Progenitor cell of endocrine pancreas (in vitro differentiated cells): ENCODE measurements at regions not wholly inside any gene's neighbourhood (a gene's known extent, or its start where the extent isn't known, plus 50 kb on each side); places are given as distances from the start of the nearest gene placed in this dataset.

Source experiments
- DNase-seq: peaks from one replicate; pipeline ENCODE4 v3.0.0; 2021; ENCODE audit warnings: low spot score; ENCODE audit not compliant: unreplicated experiment
- H3K27ac Mint-ChIP-seq: 2 replicates; pipeline ENCODE4 v1.8.0; 2021; ENCODE audit warnings: mild to moderate bottlenecking, moderate library complexity, mixed read lengths
- H3K27me3 Mint-ChIP-seq: 2 replicates; pipeline ENCODE4 v1.8.0; 2021; ENCODE audit warnings: mixed read lengths
- H3K36me3 Mint-ChIP-seq: 2 replicates; pipeline ENCODE4 v1.8.0; 2022; ENCODE audit warnings: mixed read lengths; ENCODE audit not compliant: insufficient read depth
- H3K4me1 Mint-ChIP-seq: 2 replicates; pipeline ENCODE4 v1.8.0; 2021; ENCODE audit warnings: low read depth, mixed read lengths
- H3K4me3 Mint-ChIP-seq: 2 replicates; pipeline ENCODE4 v1.8.0; 2021; ENCODE audit warnings: low read depth, mild to moderate bottlenecking, moderate library complexity, mixed read lengths
- H3K9me3 Mint-ChIP-seq: 2 replicates; pipeline ENCODE4 v1.8.0; 2021; ENCODE audit warnings: low read depth, mixed read lengths
- TF ChIP-seq, protein P1 (sequence below): fragments of 200-600 bp; sonication (generic); IDR thresholded peaks from one replicate; pipeline ENCODE4 v1.5.0; 2021; ENCODE audit warnings: antibody characterized with exemption, mild to moderate bottlenecking; ENCODE audit not compliant: unreplicated experiment

DNA sequence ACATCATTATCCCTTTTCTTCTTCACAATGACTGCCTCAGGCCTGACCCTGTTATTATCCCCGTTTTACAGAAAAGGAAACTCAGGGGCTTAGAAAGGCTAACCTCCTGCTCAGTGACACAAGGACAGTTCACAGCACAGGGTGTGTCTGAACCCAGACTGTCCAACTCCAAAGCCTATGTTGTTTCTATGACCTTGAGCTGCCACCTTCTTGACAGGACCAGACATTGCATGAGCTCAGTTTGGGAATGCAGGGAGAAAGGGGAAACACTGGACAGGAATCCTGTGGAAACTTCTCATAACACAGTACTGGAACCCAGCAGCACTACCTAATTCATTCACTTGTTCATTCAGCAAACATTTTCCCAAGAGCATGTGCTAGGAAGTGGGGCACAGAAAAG, 472.8 kb downstream of the CDK5RAP2 start:
- H3K9me3 Mint-ChIP-seq, result no peaks in the 10 kb centered on the region

DNA sequence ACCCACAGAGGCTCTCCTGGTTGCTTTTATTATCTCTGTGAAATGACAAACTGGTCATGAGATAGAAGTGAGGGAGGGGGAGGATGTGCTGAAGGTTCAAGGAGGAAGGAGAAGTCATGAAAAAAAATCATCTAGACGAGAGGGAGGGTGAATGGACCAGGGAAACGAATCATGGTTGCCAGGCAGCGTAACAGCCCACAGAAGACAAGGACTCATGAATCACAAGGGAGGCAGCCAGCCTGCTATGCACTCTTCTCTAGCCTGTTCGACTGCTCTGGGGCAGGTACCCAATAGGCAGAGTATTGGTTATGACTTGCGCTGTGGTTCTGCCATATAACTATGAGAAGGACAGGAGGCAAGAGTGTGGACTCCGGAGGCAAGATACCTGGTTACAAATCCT, 475.2 kb downstream of the CDK5RAP2 start:
- Mint-ChIP-seq H3K9me3 (no peaks in the 10 kb centered on the region), H3K4me1 (peaks cover 29% of the 10 kb centered on the region), H3K27ac (peak overlapping the region; percentile 17), H3K27me3 (peaks cover 10% of the 10 kb centered on the region), H3K36me3 (no peaks in the 10 kb centered on the region), H3K4me3 (no peak overlapping the region)
- TF ChIP-seq, protein P1, sequence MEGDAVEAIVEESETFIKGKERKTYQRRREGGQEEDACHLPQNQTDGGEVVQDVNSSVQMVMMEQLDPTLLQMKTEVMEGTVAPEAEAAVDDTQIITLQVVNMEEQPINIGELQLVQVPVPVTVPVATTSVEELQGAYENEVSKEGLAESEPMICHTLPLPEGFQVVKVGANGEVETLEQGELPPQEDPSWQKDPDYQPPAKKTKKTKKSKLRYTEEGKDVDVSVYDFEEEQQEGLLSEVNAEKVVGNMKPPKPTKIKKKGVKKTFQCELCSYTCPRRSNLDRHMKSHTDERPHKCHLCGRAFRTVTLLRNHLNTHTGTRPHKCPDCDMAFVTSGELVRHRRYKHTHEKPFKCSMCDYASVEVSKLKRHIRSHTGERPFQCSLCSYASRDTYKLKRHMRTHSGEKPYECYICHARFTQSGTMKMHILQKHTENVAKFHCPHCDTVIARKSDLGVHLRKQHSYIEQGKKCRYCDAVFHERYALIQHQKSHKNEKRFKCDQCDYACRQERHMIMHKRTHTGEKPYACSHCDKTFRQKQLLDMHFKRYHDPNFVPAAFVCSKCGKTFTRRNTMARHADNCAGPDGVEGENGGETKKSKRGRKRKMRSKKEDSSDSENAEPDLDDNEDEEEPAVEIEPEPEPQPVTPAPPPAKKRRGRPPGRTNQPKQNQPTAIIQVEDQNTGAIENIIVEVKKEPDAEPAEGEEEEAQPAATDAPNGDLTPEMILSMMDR, result no peak
- DNase-seq, result no peak

More for the DNA sequence above, 472.8 kb downstream of the CDK5RAP2 start:
- TF ChIP-seq, protein P1, result no peak
- no peak for DNase-seq
- Mint-ChIP-seq H3K27me3 (peaks cover 15% of the 10 kb centered on the region), H3K4me1 (peaks cover 29% of the 10 kb centered on the region), H3K36me3 (no peaks in the 10 kb centered on the region), H3K4me3 (no peak overlapping the region), H3K27ac (no peak overlapping the region)

DNA sequence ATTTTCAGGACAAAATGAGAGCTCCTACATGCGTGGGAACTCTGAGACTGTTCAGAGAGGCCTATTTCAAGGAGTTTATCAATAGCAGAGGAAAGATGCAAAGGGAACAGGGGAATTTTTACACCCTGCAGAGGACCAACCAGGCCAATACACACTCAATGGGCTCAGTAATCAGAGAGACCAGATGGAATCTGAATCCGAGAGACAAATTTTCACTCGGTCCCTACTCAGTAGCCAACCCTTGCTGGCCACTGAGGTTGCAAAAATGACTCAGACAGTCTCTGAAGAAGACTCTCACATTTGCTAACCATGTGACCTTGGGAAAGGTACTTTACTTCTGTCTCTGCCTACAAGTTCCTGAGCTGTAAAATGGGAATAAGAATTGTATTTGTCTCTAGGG, 479.4 kb downstream of the CDK5RAP2 start:
- Mint-ChIP-seq H3K27ac (no peak overlapping the region), H3K4me3 (no peak overlapping the region), H3K36me3 (no peaks in the 10 kb centered on the region), H3K27me3 (peaks cover 4% of the 10 kb centered on the region), H3K4me1 (peaks cover 22% of the 10 kb centered on the region), H3K9me3 (no peaks in the 10 kb centered on the region)
- TF ChIP-seq, protein P1, result no peak
- no peak for DNase-seq

DNA sequence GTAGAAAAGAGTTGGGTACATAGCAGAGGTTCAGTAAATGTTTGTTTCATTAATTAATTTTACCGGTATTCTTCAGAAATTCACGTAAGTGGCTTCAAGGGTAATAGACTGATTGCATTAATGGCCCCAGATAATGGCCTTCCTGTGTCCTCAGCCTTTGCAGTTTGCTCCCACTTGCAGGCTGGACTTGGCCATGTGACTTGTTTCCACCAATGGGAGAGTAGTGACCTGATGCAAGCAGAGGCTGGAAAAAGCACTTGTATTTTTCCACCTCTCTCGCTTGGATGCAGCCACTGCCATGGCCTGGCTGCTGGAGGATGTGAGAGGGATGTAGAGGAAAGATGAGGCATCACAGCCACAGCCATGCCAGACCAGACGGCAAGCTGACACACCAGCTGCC, 480.9 kb downstream of the CDK5RAP2 start:
- Mint-ChIP-seq H3K4me1 (peaks cover 9% of the 10 kb centered on the region), H3K27ac (no peak overlapping the region), H3K9me3 (no peaks in the 10 kb centered on the region), H3K27me3 (peaks cover 4% of the 10 kb centered on the region), H3K4me3 (no peak overlapping the region), H3K36me3 (no peaks in the 10 kb centered on the region)
- no peak for DNase-seq
- TF ChIP-seq, protein P1, result no peak

DNA sequence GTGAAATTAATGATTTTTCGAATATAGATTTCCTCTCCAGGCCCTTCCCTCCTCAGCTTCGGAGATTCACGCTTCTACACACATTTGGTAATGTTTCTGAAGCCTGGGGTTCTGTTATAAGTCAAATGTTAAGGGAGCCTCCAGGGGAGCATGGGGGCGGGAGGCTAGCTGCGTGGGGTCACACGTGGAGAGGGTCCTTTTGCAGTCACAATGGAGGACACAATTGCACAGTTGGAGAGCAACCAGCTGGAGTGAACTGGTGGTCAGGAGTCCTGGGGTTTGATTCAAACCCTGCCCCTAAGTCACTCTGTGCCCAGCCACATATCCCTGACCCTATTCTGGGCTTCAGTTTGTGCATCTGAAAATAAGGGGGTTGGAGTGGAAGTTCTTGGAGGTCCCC, 481.4 kb downstream of the CDK5RAP2 start:
- no peaks in the 10 kb centered on the region for H3K9me3 Mint-ChIP-seq
- peaks cover 4% of the 10 kb centered on the region for H3K27me3 Mint-ChIP-seq
- no peak overlapping the region for H3K27ac Mint-ChIP-seq
- no peaks in the 10 kb centered on the region for H3K36me3 Mint-ChIP-seq
- H3K4me1 Mint-ChIP-seq, result peaks cover 4% of the 10 kb centered on the region
- H3K4me3 Mint-ChIP-seq, result no peak overlapping the region
- TF ChIP-seq, protein P1, result no peak
- no peak for DNase-seq
